ENCODE measurements at regions not wholly inside any gene's neighbourhood (a gene's known extent, or its start where the extent isn't known, plus 50 kb on each side); places are given as distances from the start of the nearest gene placed in this dataset.

DNA sequence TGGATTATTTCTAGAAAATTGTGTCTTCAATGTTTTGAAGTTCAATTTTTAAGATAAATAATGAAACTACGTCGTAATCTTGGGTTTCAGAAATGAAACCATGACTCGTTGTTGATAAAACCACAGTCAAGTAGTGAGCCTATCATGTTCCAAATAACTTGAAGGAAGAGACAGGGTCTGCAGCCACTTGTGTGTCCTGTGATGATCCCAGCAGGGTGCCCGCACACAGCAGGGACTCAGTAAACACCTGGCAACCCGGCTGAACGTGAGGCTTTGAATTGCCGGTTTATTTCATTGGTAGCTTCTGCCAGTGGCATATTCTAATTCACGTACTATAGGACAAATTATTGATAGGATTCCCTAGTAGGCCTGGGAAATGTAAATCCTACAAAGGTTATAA lies 679.6 kb downstream of the IRX1 start:
- DNase-seq (no peak), ATAC-seq (ENCODE audit: low read depth) (no peak)
- ChIA-PET CTCF (no interaction called here), POLR2A (no interaction called here)
- TF ChIP-seq, protein P1, sequence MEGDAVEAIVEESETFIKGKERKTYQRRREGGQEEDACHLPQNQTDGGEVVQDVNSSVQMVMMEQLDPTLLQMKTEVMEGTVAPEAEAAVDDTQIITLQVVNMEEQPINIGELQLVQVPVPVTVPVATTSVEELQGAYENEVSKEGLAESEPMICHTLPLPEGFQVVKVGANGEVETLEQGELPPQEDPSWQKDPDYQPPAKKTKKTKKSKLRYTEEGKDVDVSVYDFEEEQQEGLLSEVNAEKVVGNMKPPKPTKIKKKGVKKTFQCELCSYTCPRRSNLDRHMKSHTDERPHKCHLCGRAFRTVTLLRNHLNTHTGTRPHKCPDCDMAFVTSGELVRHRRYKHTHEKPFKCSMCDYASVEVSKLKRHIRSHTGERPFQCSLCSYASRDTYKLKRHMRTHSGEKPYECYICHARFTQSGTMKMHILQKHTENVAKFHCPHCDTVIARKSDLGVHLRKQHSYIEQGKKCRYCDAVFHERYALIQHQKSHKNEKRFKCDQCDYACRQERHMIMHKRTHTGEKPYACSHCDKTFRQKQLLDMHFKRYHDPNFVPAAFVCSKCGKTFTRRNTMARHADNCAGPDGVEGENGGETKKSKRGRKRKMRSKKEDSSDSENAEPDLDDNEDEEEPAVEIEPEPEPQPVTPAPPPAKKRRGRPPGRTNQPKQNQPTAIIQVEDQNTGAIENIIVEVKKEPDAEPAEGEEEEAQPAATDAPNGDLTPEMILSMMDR (IDR thresholded peaks at IDR 0.05): no peak
- Mint-ChIP-seq H3K27me3 (no peaks in the 10 kb centered on the region), H3K4me3 (no peak overlapping the region), H3K27ac (no peak overlapping the region), H3K36me3 (ENCODE audit: low read depth) (no peaks in the 10 kb centered on the region), H3K9me3 (peaks cover 16% of the 10 kb centered on the region), H3K4me1 (no peaks in the 10 kb centered on the region)
- intact Hi-C loops (cut with micrococcal nuclease): no loop called here

DNA sequence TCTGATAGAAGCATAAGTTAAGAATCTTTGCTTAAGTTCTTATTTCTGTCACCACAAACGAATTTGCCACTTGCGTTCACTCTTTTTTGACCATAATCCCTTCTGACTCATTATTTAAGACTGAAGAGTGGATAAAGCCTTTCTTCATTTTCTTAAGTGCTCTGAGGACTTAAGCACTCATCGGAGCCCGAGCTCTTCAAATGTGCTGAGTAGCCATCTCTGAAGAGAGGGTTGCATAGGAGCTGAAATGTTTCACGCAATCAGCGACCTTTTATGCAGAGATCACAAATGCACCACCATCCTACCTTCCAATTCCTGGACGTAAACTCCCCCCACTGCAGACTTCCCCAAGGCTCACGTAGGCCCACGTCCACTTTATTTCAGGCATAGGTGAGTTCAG lies 699.2 kb downstream of the IRX1 start:
- Mint-ChIP-seq H3K27me3 (no peaks in the 10 kb centered on the region), H3K4me1 (no peaks in the 10 kb centered on the region), H3K27ac (no peak overlapping the region), H3K4me3 (no peak overlapping the region), H3K36me3 (ENCODE audit: low read depth) (no peaks in the 10 kb centered on the region), H3K9me3 (peaks cover 3% of the 10 kb centered on the region)
- POLR2A ChIA-PET: no interaction called here
- TF ChIP-seq, protein P1 (IDR thresholded peaks at IDR 0.05): no peak
- ATAC-seq (ENCODE audit: low read depth) (no peak), DNase-seq (no peak)
- intact Hi-C loops (cut with micrococcal nuclease): no loop called here
- CTCF ChIA-PET: no interaction called here

DNA sequence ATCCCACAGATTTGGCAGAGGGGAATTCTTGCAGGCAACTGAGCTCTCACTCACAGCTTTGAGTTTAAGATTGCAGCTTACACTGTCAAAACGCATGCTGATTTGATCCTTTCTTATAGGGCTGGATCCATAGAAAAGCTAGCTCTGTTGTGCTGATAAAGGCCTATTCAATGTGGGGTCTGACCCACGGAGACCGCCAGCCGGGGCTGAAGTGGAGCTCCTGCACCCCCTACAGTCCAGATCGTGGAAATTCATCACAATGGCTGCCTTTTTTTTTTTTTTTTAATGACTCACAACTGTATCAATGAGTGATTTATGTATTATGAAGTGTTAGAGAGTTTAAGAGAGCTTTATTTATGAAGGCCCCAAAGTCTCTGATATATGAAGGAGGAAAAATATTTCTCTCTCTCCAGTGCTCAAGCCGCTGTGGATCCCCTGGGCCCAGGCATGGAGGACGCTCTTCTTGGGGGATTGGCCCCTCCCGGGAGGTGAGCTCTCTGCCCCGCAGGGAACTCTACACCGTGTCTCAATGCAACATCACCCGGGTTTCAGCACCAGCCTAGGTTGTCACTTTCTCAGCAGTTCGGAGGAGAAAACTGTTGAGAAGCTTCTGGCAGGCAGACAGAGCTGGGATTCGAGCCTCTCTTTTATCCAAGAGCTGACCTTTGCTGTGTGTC lies 700.2 kb downstream of the IRX1 start:
- H3K27ac Mint-ChIP-seq: no peak overlapping the region
- ATAC-seq (ENCODE audit: low read depth): no peak
- CTCF ChIA-PET: no interaction called here

DNA sequence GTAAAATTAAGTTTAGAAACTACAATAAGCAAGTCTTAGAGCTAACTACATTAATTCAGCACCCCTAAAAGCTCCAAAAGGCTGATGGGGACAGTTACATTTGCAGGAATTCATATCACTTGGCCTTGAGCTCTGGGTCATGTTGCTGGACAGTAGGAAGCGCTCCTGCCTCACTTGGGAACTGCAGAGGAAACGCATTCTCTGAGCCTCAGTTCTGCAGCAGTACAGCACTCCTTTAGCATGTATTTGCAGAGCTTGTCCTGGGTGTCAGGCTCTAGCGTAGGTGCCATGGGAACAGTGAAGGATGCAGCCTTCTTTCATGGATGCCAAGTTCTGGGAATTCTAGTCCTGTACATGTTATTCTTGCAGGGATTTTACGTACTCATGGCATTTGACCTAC lies 710.4 kb downstream of the IRX1 start:
- ChIA-PET CTCF (no interaction called here), POLR2A (no interaction called here)
- Mint-ChIP-seq H3K9me3 (no peaks in the 10 kb centered on the region), H3K4me3 (no peak overlapping the region), H3K36me3 (ENCODE audit: low read depth) (no peaks in the 10 kb centered on the region), H3K4me1 (no peaks in the 10 kb centered on the region), H3K27me3 (no peaks in the 10 kb centered on the region), H3K27ac (no peak overlapping the region)
- ATAC-seq (ENCODE audit: low read depth) (no peak), DNase-seq (no peak)
- TF ChIP-seq, protein P1 (IDR thresholded peaks at IDR 0.05): no peak
- intact Hi-C loops (cut with micrococcal nuclease): no loop called here

More for the DNA sequence above, 700.2 kb downstream of the IRX1 start:
- intact Hi-C loops (cut with micrococcal nuclease): no loop called here
- TF ChIP-seq, protein P1 (IDR thresholded peaks at IDR 0.05): no peak
- Mint-ChIP-seq H3K4me1 (no peaks in the 10 kb centered on the region), H3K9me3 (peaks cover 3% of the 10 kb centered on the region), H3K4me3 (no peak overlapping the region), H3K27me3 (no peaks in the 10 kb centered on the region), H3K36me3 (ENCODE audit: low read depth) (no peaks in the 10 kb centered on the region)
- DNase-seq: no peak
- POLR2A ChIA-PET: no interaction called here

DNA sequence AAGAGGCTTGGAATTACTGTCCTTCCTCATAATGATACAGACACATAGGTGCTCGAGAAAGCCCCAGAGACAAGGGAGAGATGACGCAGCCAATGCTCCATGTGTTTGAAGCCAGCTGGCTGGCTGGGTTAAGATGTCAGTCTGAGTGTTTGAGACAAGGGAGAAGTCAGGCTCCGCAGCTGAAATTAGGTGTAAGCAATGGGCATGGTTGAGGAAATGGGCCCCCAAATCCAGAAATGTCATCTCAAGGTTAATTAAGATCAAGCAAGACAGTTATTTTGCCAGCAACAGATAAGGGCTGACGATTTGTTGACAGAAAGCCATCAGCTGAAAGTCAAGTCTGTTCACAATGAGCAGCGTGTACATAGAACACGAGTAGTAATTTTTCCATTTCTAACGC lies 713.4 kb downstream of the IRX1 start:
- ChIA-PET CTCF (no interaction called here), POLR2A (no interaction called here)
- ATAC-seq (ENCODE audit: low read depth) (no peak), DNase-seq (no peak)
- H3K27ac Mint-ChIP-seq: no peak overlapping the region
- peaks cover 6% of the 10 kb centered on the region for H3K9me3 Mint-ChIP-seq
- H3K27me3 Mint-ChIP-seq: no peaks in the 10 kb centered on the region
- no peaks in the 10 kb centered on the region for H3K4me1 Mint-ChIP-seq
- intact Hi-C loops (cut with micrococcal nuclease): no loop called here
- TF ChIP-seq, protein P1 (IDR thresholded peaks at IDR 0.05): no peak
- H3K36me3 Mint-ChIP-seq (ENCODE audit: low read depth): no peaks in the 10 kb centered on the region
- no peak overlapping the region for H3K4me3 Mint-ChIP-seq

Data from activated B cell treated with CpG ODN at 0.5 μM for 24 hours (primary cell).